ENCODE measurements at regions not wholly inside any gene's neighbourhood (a gene's known extent, or its start where the extent isn't known, plus 50 kb on each side); places are given as distances from the start of the nearest gene placed in this dataset.

DNA sequence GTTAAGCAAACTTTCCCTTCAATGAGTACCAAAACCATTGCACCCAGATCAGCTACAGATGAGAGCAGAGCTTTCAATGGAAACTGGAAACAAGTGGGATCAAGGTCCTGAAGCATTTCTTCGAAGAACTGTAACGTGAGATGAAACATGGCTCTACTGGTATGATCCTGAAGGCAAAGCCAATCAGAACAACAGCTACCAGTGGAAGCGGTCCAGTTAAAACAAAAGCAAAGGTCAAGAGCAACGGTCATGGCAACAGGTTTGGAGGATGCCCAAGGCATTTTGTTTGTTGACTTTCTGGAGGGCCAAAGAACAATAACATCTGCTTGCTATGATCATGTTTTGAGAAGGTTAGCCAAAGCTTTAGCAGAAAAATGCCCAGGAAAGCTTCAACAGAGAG lies 137.9 kb upstream of the CPSF6 start:
- no peak for TF ChIP-seq CTCF (IDR thresholded peaks at IDR 0.05; ENCODE audit: insufficient read depth, low read depth, low read length)
- no peak for TF ChIP-seq EZH2 (IDR thresholded peaks at IDR 0.05; ENCODE audit: insufficient read depth, low read length)
